Caco-2 (cell line): ENCODE measurements at regions not wholly inside any gene's neighbourhood (a gene's known extent, or its start where the extent isn't known, plus 50 kb on each side); places are given as distances from the start of the nearest gene placed in this dataset.

Source experiments
- BruUV-seq: library from RNA; stranded (reverse); fragments of 400-500 nt; replicated peaks from 2 replicates; lab custom pipeline; 2021; lab: Mats Ljungman, UMichigan
- CTCF ChIA-PET: fragments of 300-600 bp; sonication (Branson Sonifier 250); formaldehyde crosslinking; loops from one replicate; lab custom pipeline; 2022; ENCODE audit warnings: antibody characterized with exemption; lab: Charles Lee
- POLR2A ChIA-PET: fragments of 300-600 bp; sonication (Branson Sonifier 250); formaldehyde crosslinking; loops from one replicate; lab custom pipeline; 2022; ENCODE audit warnings: antibody characterized with exemption; lab: Charles Lee
- DNase-seq, 2 experiments: peaks; one replicate each; pipeline versions ENCODE4 v3.0.0 to v3.0.0-alpha.2; 2020 to 2022
- H3K27me3 ChIP-seq: replicated peaks from 2 replicates; pipeline ENCODE4 v1.6.0; 2011; ENCODE audit warnings: low read length; ENCODE audit not compliant: control insufficient read depth, insufficient read depth
- H3K36me3 ChIP-seq: 2 replicates; pipeline ENCODE4 v1.5.1; 2011; ENCODE audit warnings: low read length; ENCODE audit not compliant: control insufficient read depth, insufficient read depth
- H3K4me1 ChIP-seq: fragments of 250-450 bp; sonication (Bioruptor Pico); 2 replicates; pipeline ENCODE4 v1.5.1; 2020; ENCODE audit warnings: mild to moderate bottlenecking
- H3K4me3 ChIP-seq: 2 replicates; pipeline ENCODE4 v1.5.1; 2011; ENCODE audit warnings: low read depth, mild to moderate bottlenecking, control low read depth, low read length
- H3K9me3 ChIP-seq: fragments of 250-450 bp; sonication (Bioruptor Pico); 2 replicates; pipeline ENCODE4 v1.5.1; 2020; ENCODE audit warnings: mild to moderate bottlenecking, moderate library complexity
- H3K27ac Mint-ChIP-seq: one replicate; pipeline ENCODE4 v1.8.0; 2022; ENCODE audit warnings: mixed read lengths; ENCODE audit not compliant: unreplicated experiment
- H3K27me3 Mint-ChIP-seq: one replicate; pipeline ENCODE4 v1.8.0; 2022; ENCODE audit warnings: mixed read lengths; ENCODE audit not compliant: insufficient read depth, unreplicated experiment
- H3K36me3 Mint-ChIP-seq: one replicate; pipeline ENCODE4 v1.8.0; 2022; ENCODE audit warnings: mild to moderate bottlenecking, mixed read lengths; ENCODE audit not compliant: insufficient read depth, unreplicated experiment
- H3K4me1 Mint-ChIP-seq: one replicate; pipeline ENCODE4 v1.8.0; 2022; ENCODE audit warnings: low read depth, mixed read lengths; ENCODE audit not compliant: unreplicated experiment
- H3K4me3 Mint-ChIP-seq: one replicate; pipeline ENCODE4 v1.8.0; 2022; ENCODE audit warnings: mild to moderate bottlenecking, moderate library complexity, mixed read lengths; ENCODE audit not compliant: unreplicated experiment
- H3K9me3 Mint-ChIP-seq: one replicate; pipeline ENCODE4 v1.8.0; 2022; ENCODE audit warnings: mixed read lengths; ENCODE audit not compliant: unreplicated experiment
- CTCF ChIP-seq, 2 experiments: fragments of 200-600 bp in 1 of 2; IDR thresholded peaks; 1 replicate in 1 of 2; 2 replicates in 1 of 2; pipeline versions ENCODE4 v1.5.1 to v1.8.0; 2011 to 2022; ENCODE audit warnings: antibody characterized with exemption in 1 of 2, control low read depth in 1 of 2, inconsistent platforms in 1 of 2, low read depth in 1 of 2, low read length in 1 of 2, mild to moderate bottlenecking in 1 of 2, moderate library complexity in 1 of 2; ENCODE audit not compliant: insufficient read depth in 1 of 2, severe bottlenecking in 1 of 2, unreplicated experiment in 1 of 2
- intact Hi-C: fragments of 100-400 bp; cut with micrococcal nuclease; formaldehyde crosslinking; loops from one replicate; pipeline ENCODE4 v1.10.0; 2022; ENCODE audit not compliant: unreplicated experiment

GRCh38 chr22:26904483-26904882 lies 247.1 kb downstream of the MIAT start:
- POLR2A ChIA-PET = no interaction called here
- H3K36me3 ChIP-seq = no peaks in the 10 kb centered on the region
- no peaks in the 10 kb centered on the region for H3K9me3 Mint-ChIP-seq
- no peak for TF ChIP-seq CTCF (IDR thresholded peaks at IDR 0.05; ENCODE audit: insufficient read depth in 1 of 2, low read depth in 1 of 2, low read length in 1 of 2, severe bottlenecking in 1 of 2, unreplicated experiment in 1 of 2)
- DNase-seq = no peak
- H3K36me3 Mint-ChIP-seq = no peaks in the 10 kb centered on the region
- no peak overlapping the region for H3K4me3 Mint-ChIP-seq
- H3K27me3 ChIP-seq = no peaks in the 10 kb centered on the region
- BruUV-seq = no TSS peak
- H3K27ac Mint-ChIP-seq = no peak overlapping the region
- no peaks in the 10 kb centered on the region for H3K4me1 ChIP-seq
- CTCF ChIA-PET = no interaction called here
- intact Hi-C loops = no loop called here
- H3K27me3 Mint-ChIP-seq = peaks cover 29% of the 10 kb centered on the region
- no peaks in the 10 kb centered on the region for H3K9me3 ChIP-seq
- H3K4me3 ChIP-seq = no peak overlapping the region
- peaks cover 8% of the 10 kb centered on the region for H3K4me1 Mint-ChIP-seq

- H3K27me3 Mint-ChIP-seq = peaks cover 31% of the 10 kb centered on the region
- no peak overlapping the region for H3K4me3 Mint-ChIP-seq
- POLR2A ChIA-PET = no interaction called here
- CTCF ChIA-PET = no interaction called here
- H3K9me3 Mint-ChIP-seq = no peaks in the 10 kb centered on the region
- H3K4me1 Mint-ChIP-seq = peaks cover 8% of the 10 kb centered on the region
- Histone ChIP-seq H3K9me3 (no peaks in the 10 kb centered on the region), H3K27me3 (no peaks in the 10 kb centered on the region), H3K4me1 (no peaks in the 10 kb centered on the region), H3K4me3 (no peak overlapping the region), H3K36me3 (no peaks in the 10 kb centered on the region)
- no peak for TF ChIP-seq CTCF (IDR thresholded peaks at IDR 0.05; ENCODE audit: insufficient read depth in 1 of 2, low read depth in 1 of 2, low read length in 1 of 2, severe bottlenecking in 1 of 2, unreplicated experiment in 1 of 2)
- no peak overlapping the region for H3K27ac Mint-ChIP-seq
- DNase-seq = no peak
- H3K36me3 Mint-ChIP-seq = no peaks in the 10 kb centered on the region
- intact Hi-C loops = no loop called here
- no TSS peak for BruUV-seq
Observed at GRCh38 chr22:26905076-26905475, 247.7 kb downstream of the MIAT start.

DNA sequence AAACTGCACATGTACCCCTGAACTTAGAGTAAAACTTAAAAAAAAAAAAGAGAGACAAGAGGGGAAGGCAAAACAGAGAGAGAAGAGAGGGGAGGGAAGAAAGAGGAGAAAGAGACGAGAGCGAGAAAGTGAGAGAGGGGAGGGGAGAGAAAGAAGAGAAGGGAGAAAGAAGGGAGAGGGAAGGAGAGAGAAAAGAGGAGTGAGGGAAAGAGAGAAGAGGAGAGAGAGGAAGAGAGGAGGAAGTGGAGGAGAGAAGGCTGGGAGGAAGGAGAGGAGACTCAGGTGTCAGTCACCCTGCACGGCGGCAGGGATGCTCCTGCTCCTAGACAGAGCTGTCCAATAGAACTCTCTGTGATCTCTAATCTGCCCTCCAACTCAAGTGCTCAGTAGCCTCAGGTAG lies 248.3 kb downstream of the MIAT start:
- Mint-ChIP-seq H3K27ac (no peak overlapping the region), H3K4me3 (no peak overlapping the region), H3K9me3 (no peaks in the 10 kb centered on the region), H3K36me3 (no peaks in the 10 kb centered on the region), H3K27me3 (peaks cover 29% of the 10 kb centered on the region), H3K4me1 (peaks cover 8% of the 10 kb centered on the region)
- POLR2A ChIA-PET = no interaction called here
- no TSS peak for BruUV-seq
- Histone ChIP-seq H3K9me3 (no peaks in the 10 kb centered on the region), H3K4me3 (no peak overlapping the region), H3K27me3 (no peaks in the 10 kb centered on the region), H3K4me1 (no peaks in the 10 kb centered on the region), H3K36me3 (no peaks in the 10 kb centered on the region)
- no peak for TF ChIP-seq CTCF (IDR thresholded peaks at IDR 0.05; ENCODE audit: insufficient read depth in 1 of 2, low read depth in 1 of 2, low read length in 1 of 2, severe bottlenecking in 1 of 2, unreplicated experiment in 1 of 2)
- CTCF ChIA-PET = no interaction called here
- no peak for DNase-seq
- intact Hi-C loops = no loop called here
